HL-60 (cell line): ENCODE measurements at regions not wholly inside any gene's neighbourhood (a gene's known extent, or its start where the extent isn't known, plus 50 kb on each side); places are given as distances from the start of the nearest gene placed in this dataset.

Source experiments
- DNase-seq, 2 experiments: peaks; one replicate each; pipeline ENCODE4 v3.0.0-alpha.2; 2010 to 2020; ENCODE audit warnings: low read depth in 1 of 2, low spot score in 1 of 2
- H3K27ac ChIP-seq: fragments of 250-450 bp; sonication (Bioruptor Pico); replicated peaks from 2 replicates; pipeline ENCODE4 v1.5.1; 2020; ENCODE audit warnings: mild to moderate bottlenecking, moderate library complexity
- H3K27me3 ChIP-seq: fragments of 250-450 bp; sonication (Bioruptor Pico); 2 replicates; pipeline ENCODE4 v1.5.1; 2021; ENCODE audit warnings: mild to moderate bottlenecking, moderate library complexity; ENCODE audit not compliant: insufficient read depth, poor library complexity, severe bottlenecking
- H3K4me3 ChIP-seq: replicated peaks from 2 replicates; pipeline ENCODE4 v1.5.1; 2011; ENCODE audit warnings: mild to moderate bottlenecking, control low read depth, low read length; ENCODE audit not compliant: insufficient read depth
- CTCF ChIP-seq: IDR thresholded peaks from one replicate; pipeline ENCODE4 v1.5.1; 2011; ENCODE audit warnings: low read length, control low read depth, inconsistent platforms; ENCODE audit not compliant: insufficient read depth
- GABPA ChIP-seq: IDR thresholded peaks from 2 replicates; pipeline ENCODE4 v1.6.1; 2012; ENCODE audit warnings: low read depth
- POLR2AphosphoS5 ChIP-seq: IDR thresholded peaks from 2 replicates; pipeline ENCODE4 v1.6.1; 2012; ENCODE audit warnings: low read depth
- REST ChIP-seq: IDR thresholded peaks from 2 replicates; pipeline ENCODE4 v1.6.1; 2012; ENCODE audit warnings: low read depth; ENCODE audit not compliant: insufficient replicate concordance
- SPI1 ChIP-seq: IDR thresholded peaks from 2 replicates; pipeline ENCODE4 v1.6.1; 2012; ENCODE audit warnings: low read depth, mild to moderate bottlenecking, borderline replicate concordance

GRCh38 chr1:58154256-58154655 lies 392.3 kb downstream of the OMA1 start:
- Histone ChIP-seq H3K27me3 (no peaks in the 10 kb centered on the region), H3K4me3 (no peak overlapping the region), H3K27ac (no peak overlapping the region)
- no peak for DNase-seq
- no peak for TF ChIP-seq POLR2AphosphoS5
- TF ChIP-seq GABPA, result no peak
- no peak for TF ChIP-seq REST
- no peak for TF ChIP-seq CTCF
- no peak for TF ChIP-seq SPI1

- TF ChIP-seq REST (no peak), SPI1 (no peak), POLR2AphosphoS5 (no peak), GABPA (no peak), CTCF (no peak)
These were observed 393.8 kb downstream of the OMA1 start for GRCh38 chr1:58152697-58153096.

GRCh38 chr1:58149271-58149812 lies 397.2 kb downstream of the OMA1 start:
- no peak for TF ChIP-seq SPI1
- no peak for TF ChIP-seq REST
- TF ChIP-seq CTCF, result no peak
- no peak for TF ChIP-seq POLR2AphosphoS5
- no peak for TF ChIP-seq GABPA
- H3K27me3 ChIP-seq, result no peaks in the 10 kb centered on the region
- H3K4me3 ChIP-seq, result no peak overlapping the region
- no peak overlapping the region for H3K27ac ChIP-seq
- DNase-seq, result no peak

More at GRCh38 chr1:58152697-58153096, 393.8 kb downstream of the OMA1 start:
- H3K4me3 ChIP-seq, result no peak overlapping the region
- no peak overlapping the region for H3K27ac ChIP-seq
- no peak for DNase-seq
- no peaks in the 10 kb centered on the region for H3K27me3 ChIP-seq
